ENCODE measurements at regions not wholly inside any gene's neighbourhood (a gene's known extent, or its start where the extent isn't known, plus 50 kb on each side); places are given as distances from the start of the nearest gene placed in this dataset.
"Not testable (repeated sequence)": the region's sequence is repeated elsewhere in the genome, so short reads cannot be mapped to it uniquely, and the experiment has no call there.

DNA sequence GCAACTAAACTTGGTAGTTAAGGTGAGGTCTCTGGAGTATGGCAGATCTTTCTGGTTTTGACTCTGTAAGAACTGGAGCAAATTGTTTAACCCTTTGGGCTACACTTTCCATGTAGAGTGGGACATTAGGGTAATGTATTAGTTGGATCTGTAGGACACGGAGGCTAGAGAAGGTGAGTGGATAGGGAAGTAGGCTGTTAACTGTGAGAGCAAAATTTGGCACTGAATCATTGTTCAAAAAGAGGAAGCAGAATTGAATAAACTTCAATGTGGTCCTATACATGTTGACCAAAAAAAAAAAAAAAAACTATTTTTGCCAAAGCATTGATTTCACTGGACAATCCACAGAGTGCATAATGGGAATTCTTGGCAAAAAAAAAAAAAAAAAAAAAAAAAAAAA lies 370.2 kb upstream of the CHORDC1 start:
- Histone ChIP-seq H3K27ac (no peak overlapping the region), H3K4me1 (no peaks in the 10 kb centered on the region), H3K27me3 (no peaks in the 10 kb centered on the region), H3K9me3 (no peaks in the 10 kb centered on the region), H3K36me3 (no peaks in the 10 kb centered on the region), H3K4me3 (no peak overlapping the region)
- DNase-seq (no peak), ATAC-seq (ENCODE audit: low FRiP score in 2 of 2) (no peak)
- WGBS, 2 donors: 40 to 65% methylated on average over 1 of the region's 1 CpG
- TF ChIP-seq, protein P1, sequence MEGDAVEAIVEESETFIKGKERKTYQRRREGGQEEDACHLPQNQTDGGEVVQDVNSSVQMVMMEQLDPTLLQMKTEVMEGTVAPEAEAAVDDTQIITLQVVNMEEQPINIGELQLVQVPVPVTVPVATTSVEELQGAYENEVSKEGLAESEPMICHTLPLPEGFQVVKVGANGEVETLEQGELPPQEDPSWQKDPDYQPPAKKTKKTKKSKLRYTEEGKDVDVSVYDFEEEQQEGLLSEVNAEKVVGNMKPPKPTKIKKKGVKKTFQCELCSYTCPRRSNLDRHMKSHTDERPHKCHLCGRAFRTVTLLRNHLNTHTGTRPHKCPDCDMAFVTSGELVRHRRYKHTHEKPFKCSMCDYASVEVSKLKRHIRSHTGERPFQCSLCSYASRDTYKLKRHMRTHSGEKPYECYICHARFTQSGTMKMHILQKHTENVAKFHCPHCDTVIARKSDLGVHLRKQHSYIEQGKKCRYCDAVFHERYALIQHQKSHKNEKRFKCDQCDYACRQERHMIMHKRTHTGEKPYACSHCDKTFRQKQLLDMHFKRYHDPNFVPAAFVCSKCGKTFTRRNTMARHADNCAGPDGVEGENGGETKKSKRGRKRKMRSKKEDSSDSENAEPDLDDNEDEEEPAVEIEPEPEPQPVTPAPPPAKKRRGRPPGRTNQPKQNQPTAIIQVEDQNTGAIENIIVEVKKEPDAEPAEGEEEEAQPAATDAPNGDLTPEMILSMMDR (IDR thresholded peaks at IDR 0.05): no peak
- TF ChIP-seq POLR2AphosphoS5 (IDR thresholded peaks at IDR 0.05) (no peak), POLR2A (IDR thresholded peaks at IDR 0.05) (no peak), EP300 (IDR thresholded peaks at IDR 0.05) (no peak)

GRCh38 chr11:90590286-90590685 lies 367.4 kb upstream of the CHORDC1 start:
- Histone ChIP-seq H3K27me3 (no peaks in the 10 kb centered on the region), H3K4me3 (no peak overlapping the region), H3K4me1 (no peaks in the 10 kb centered on the region), H3K27ac (no peak overlapping the region), H3K36me3 (no peaks in the 10 kb centered on the region), H3K9me3 (no peaks in the 10 kb centered on the region)
- DNase-seq (no peak), ATAC-seq (ENCODE audit: low FRiP score in 2 of 2) (no peak)
- WGBS, 2 donors: 98 to 100% methylated on average over 1 of the region's 1 CpG
- TF ChIP-seq, protein P1 (IDR thresholded peaks at IDR 0.05): no peak

DNA sequence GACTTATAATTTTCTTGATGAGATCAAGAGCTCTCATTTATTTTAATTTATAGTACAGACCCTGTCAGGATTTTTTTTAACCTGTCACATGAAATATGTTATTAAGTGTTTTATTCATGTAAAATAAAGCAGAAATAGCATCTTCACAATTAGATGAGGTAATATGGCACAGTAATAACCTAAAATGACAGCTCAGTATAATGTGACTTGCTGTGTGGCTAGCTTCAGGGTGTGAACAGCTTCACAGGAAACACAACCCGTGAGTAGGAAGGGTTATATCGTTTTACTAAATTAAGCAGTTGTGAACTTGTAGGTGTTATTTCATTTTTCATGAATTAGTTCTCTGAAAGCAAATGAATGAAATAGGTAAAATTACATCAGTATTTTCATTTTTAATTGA lies 366.9 kb upstream of the CHORDC1 start:
- 73 to 81% methylated on average over 2 of the region's 2 CpGs for WGBS, 2 donors
- ATAC-seq (ENCODE audit: low FRiP score in 2 of 2) (no peak), DNase-seq (no peak)
- Histone ChIP-seq H3K9me3 (no peaks in the 10 kb centered on the region), H3K4me1 (no peaks in the 10 kb centered on the region), H3K36me3 (no peaks in the 10 kb centered on the region), H3K27me3 (no peaks in the 10 kb centered on the region), H3K27ac (no peak overlapping the region), H3K4me3 (no peak overlapping the region)
- TF ChIP-seq POLR2A (IDR thresholded peaks at IDR 0.05): no peak
- no peak for TF ChIP-seq POLR2AphosphoS5 (IDR thresholded peaks at IDR 0.05)
- TF ChIP-seq, protein P1 (IDR thresholded peaks at IDR 0.05): no peak
- TF ChIP-seq EP300 (IDR thresholded peaks at IDR 0.05): no peak

DNA sequence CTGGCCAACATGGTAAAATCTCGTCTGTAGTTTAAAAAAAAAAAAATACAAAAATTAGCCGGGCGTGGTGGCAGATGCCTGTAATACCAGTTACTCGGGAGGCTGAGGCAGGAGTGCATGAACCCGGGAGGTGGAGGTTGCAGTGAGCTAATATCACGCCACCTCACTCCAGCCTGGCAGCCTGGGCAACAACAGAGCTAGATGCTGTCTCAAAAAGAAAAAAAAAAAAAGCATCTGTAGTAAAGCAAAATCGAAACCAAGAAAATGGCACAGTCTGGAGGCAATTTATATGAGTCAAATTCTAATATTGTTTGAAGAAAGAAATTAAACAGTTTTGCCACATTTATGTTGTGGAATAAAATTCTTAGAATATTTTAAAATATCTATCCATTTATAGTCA lies 365.0 kb upstream of the CHORDC1 start:
- no peak for TF ChIP-seq POLR2AphosphoS5 (IDR thresholded peaks at IDR 0.05)
- TF ChIP-seq, protein P1 (IDR thresholded peaks at IDR 0.05): no peak
- TF ChIP-seq POLR2A (IDR thresholded peaks at IDR 0.05): no peak
- TF ChIP-seq EP300 (IDR thresholded peaks at IDR 0.05): no peak
- no peaks in the 10 kb centered on the region for H3K4me1 ChIP-seq
- no peaks in the 10 kb centered on the region for H3K9me3 ChIP-seq
- DNase-seq (no peak), ATAC-seq (ENCODE audit: low FRiP score in 2 of 2) (no peak)
- H3K27ac ChIP-seq: no peak overlapping the region
- no peaks in the 10 kb centered on the region for H3K27me3 ChIP-seq
- WGBS, 2 donors: 76 to 80% methylated on average over 7 of the region's 7 CpGs
- no peaks in the 10 kb centered on the region for H3K36me3 ChIP-seq
- no peak overlapping the region for H3K4me3 ChIP-seq

GRCh38 chr11:90585491-90585890 lies 362.6 kb upstream of the CHORDC1 start:
- Histone ChIP-seq H3K9me3 (no peaks in the 10 kb centered on the region), H3K36me3 (no peaks in the 10 kb centered on the region), H3K27me3 (no peaks in the 10 kb centered on the region), H3K4me3 (no peak overlapping the region), H3K4me1 (no peaks in the 10 kb centered on the region), H3K27ac (no peak overlapping the region)
- whole genome bisulfite sequencing, 2 donors: 85 to 91% methylated on average over 1 of the region's 1 CpG
- TF ChIP-seq POLR2AphosphoS5 (IDR thresholded peaks at IDR 0.05) (no peak), EP300 (IDR thresholded peaks at IDR 0.05) (no peak), POLR2A (IDR thresholded peaks at IDR 0.05) (no peak)
- TF ChIP-seq, protein P1 (IDR thresholded peaks at IDR 0.05): no peak
- DNase-seq (no peak), ATAC-seq (ENCODE audit: low FRiP score in 2 of 2) (no peak)

DNA sequence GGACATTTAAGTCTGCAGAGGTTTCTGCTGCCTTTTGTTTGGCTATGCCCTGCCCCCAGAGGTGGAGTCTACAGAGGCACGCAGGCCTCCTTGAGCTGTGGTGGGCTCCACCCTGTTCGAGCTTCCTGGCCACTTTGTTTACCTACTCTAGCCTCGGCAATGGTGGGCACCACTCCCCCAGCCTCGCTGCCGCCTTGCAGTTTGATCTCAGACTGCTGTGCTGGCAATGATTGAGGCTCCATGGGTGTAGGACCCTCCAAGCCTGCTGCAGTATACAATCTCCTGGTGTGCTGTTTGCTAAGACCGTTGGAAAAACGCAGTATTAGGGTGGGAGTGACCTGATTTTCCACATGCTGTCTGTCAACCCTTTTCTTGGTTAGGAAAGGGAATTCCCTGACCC lies 360.1 kb upstream of the CHORDC1 start:
- H3K27me3 ChIP-seq; H3K4me3 ChIP-seq; H3K36me3 ChIP-seq; ATAC-seq (ENCODE audit: low FRiP score in 2 of 2); H3K4me1 ChIP-seq; H3K9me3 ChIP-seq; H3K27ac ChIP-seq: not testable (repeated sequence)
- 64 to 77% methylated on average over 5 to 7 of the region's 7 CpGs for WGBS, 2 donors
- peak in 1 of 2 donors; percentile 23 for DNase-seq
